HG02588 (cell line): ENCODE measurements at regions not wholly inside any gene's neighbourhood (a gene's known extent, or its start where the extent isn't known, plus 50 kb on each side); places are given as distances from the start of the nearest gene placed in this dataset.

ENCODE experiments used
- ATAC-seq: cut with Tn5 transposase; IDR thresholded peaks from one replicate; pipeline ENCODE4 v1.9.1; 2021; ENCODE audit warnings: mild to moderate bottlenecking, moderate library complexity; ENCODE audit not compliant: unreplicated experiment

DNA sequence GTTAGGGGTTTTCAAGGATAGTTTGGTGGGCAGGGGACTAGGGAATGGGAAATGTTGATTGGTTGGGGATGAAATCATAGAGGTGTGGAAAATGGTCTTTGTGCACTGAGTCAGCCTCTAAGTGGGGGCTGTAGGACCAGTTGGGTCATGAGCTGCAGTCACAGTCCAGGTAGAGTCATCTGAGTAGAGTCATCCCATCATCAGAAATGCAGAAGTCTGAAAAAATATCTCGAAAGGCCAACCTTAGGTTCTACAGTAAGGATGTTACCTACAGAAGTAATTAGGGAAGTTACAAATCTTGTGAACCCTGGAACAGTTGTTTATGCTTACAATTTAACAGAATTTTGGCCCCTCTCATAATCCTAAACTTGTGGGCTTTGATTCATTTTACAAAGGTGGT is 63.4 kb upstream of the AP1S2 start:
- no peak for ATAC-seq

DNA sequence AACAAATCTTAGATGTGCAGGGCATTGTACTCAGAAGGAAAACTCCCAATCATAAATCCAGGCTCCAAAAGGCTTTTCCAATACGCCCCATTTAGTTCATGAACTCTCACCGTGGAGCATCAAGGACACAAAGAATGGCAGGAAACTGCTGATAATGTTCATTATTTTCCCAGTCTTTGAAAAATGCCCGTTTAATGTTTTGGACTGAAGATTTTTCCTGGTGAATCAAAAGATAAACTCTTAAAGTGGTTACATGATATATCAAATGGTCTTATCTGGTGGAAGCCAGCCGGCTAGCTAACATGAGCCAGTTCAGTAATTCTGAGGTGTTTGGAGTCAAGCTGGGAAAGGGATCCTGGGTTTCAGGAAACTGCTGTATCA is 62.1 kb upstream of the AP1S2 start:
- ATAC-seq, result no peak

DNA sequence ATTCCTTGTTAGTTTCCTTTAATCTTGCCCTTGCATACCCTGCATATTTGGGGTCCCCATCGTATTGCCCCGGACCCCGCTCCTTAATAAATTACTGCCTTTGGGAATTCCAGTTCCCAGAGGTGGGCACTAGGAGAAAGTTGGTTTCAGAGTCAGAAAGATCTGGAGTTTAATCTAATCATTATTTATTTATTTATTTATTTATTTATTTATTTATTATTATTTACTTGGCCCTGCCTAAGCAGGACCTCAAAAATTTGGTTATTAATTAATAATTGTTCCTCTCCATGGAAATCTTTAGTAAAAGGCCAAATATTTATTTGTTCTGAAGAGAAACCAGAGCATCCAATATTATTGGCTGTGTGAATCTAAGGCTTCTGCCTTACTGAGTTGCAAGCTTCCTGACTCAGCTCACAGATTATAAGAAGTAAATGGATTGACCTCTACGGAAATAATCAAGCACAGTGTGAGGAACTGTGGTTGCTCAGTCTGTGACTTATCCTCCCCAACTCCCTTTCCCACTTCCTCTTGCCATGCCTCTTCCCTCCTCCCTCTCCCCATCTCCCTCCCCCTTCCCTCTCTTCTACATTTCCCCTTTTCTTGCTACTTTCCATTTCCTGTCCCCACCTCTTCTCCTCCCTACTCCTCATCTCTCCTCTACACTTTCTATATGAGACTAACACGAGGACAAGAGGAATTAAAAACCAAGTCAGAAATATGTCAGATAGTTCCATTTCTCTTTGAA is 61.5 kb upstream of the AP1S2 start:
- ATAC-seq, result no peak

DNA sequence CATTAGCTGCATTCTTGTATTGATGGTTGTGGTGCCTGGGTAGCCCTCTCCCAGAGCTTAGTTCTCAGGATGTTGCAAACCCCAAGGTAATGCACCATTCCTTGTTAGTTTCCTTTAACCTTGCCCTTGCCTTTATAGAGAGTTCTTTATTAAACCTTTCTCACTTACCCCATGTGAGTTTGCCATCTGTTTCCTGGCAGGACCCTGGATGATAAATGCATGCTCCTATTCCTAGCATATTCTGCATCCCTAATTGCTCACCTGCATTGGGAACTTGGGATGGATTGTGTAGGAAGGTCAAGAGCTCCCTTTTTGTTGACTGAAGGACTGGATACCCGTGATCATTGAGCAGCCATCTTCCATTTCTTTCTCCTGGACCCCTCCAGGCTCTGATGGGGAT is 59.9 kb upstream of the AP1S2 start:
- no peak for ATAC-seq

DNA sequence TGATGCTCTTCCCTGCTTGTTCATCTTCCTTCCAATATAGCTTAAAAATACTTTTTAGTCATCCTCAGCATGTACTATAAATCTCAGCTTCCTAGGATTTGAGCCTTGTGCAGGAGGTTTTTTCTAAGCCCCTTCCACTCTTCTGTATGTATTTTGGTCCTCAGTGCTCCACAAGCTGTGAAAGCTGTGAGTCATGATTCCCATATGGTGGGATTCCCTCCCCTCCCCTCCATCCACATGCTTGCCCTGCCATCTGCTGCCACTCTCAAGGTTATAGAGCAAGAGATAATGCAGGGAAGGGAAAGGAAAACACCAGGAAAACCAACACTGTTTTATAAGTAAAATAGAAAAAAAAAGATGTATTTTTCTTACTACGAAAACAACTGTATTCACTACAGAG is 58.5 kb upstream of the AP1S2 start:
- no peak for ATAC-seq

DNA sequence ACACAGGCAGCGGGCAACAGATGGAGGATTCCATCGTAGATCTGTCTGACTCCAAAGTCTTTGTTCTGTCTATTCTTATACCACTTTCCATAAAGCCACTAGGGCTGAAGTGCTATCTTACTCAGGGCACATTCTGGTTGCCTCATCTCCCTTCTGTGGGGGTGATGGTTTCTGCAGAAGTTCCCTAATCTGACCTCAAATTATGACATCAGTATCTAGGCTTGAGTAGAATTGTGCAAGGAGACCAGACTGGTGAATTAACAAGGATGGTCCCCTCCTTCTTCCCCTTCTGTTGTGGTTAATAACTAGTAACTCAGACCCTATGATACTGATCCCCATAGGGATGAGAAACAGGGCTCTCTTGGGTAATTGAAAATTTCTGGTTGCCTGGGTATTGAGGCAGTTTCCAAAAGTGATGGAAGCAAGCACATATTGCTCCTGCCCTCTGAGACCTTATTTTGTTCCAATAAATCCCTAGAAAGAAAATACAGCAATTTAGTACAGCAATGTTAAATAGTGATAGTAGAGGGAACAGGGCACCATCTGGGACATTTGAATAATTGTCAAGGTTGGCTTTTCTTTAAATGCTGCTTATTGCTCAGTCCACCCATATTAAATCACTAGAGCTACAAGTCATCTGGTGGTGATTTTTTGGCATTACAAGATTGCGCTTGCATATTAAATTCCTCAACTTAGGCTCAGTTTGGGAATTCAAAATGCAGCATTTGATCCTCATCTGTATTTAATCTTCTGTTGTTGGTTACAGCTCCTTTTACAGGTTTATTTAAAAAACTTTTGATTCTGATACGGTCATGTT is 57.3 kb upstream of the AP1S2 start:
- no peak for ATAC-seq

DNA sequence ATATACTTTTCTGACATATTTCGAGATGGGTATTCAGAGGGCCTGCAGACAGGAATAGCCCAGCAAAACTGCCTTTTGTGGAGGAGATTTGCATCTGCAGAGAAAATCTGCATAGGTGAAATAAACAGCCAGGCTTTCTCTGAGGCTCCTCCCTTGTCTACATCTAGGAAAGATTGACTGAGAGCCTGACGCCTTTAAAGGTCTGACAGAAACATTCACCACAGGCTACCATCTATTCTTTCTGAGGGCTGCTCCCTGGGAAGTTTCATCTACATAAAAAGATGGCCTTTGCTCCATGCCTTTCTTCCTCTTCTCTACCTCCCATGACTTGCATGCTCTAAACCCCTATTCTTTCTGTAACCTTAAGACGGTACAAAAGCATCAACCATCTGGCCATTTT is 55.0 kb upstream of the AP1S2 start:
- ATAC-seq, result no peak

DNA sequence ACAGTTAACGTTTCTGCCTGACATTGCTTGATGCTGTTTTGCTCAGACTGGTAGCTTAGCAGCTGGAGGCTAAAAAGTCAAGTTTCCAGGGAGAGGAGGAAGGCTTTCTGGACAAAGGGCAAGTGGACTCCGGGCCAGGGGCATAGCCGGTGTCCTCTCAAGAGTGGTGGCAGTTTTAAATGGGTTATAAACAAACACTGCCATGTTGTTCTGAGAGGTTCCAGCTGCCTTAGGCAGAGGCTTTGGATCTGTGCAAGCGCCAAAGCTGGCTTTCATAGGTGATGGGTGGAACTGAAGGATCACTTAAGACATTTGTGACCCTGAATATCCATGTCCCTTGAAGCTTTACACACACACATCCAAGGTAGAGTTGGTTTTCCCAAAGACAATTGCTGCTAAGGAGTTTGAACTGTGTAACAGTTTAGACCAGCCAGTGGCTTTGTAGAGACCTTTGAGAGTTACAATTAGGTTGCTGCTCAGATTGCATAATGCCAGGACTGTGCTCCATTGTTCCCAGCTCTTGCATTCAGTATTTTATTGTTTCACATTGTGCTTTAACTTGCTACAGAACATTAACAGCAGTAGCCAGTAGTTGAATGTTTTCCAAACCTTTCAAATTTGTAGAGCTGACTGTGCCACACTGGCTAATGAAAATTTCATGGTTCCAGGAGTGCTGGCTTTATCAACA is 54.1 kb upstream of the AP1S2 start:
- ATAC-seq, result no peak

DNA sequence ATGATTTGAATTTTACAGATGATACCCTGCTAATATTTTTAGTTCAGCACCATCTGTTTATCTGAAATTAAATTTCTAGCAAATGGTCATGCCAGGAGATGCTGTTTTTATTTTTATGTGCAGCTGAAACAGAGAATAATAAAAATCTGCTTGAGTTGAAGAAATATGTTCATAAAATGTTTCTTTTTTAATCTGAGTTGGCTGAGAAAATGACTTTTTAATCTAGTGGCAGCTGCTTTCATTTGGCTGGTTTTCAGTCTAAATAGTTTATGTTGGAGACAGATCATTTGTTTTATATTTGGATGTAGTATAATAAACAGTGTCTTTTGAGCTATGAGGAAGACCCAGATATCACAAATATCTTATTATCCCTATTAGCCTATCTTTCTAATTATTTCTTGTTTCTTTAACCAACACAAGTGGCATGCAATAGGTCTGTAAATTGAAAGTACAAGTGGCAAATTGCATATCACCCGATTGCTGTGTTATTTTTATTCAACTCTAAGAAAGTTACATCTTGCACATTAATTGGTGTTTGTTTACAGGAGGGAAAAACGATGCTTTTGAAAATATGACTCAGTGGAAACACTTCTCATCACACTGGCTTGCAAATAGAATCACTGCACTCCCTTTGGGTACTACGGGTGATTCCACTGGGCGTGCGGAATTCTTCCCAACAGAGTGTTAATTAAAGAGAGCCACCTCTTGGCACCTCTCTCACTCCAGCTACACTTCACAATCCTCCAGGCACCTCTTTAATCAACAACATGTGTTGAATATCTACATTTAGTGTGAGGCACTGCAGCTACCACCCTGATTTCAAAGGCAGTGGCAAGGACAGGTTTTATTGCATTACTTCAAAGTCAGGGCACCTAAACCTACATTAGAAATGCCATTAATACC is 51.7 kb upstream of the AP1S2 start:
- no peak for ATAC-seq
